Tibial nerve (tissue), 4 donors: ENCODE measurements at regions not wholly inside any gene's neighbourhood (a gene's known extent, or its start where the extent isn't known, plus 50 kb on each side); places are given as distances from the start of the nearest gene placed in this dataset.

Source experiments
- CTCF ChIP-seq, 5 experiments: fragments of 200-600 bp in 3 of 5; fragments of 450-650 bp in 2 of 5; sonication (generic) in 3 of 5; IDR thresholded peaks; one replicate each; pipeline ENCODE4 v1.5.1; 2016 to 2019; ENCODE audit warnings: antibody characterized with exemption in 5 of 5, mild to moderate bottlenecking in 3 of 5, moderate library complexity in 2 of 5
- EP300 ChIP-seq, 2 donors: sonication (generic); formaldehyde crosslinking; IDR thresholded peaks; one replicate each; pipeline ENCODE4 v1.6.1; 2017; ENCODE audit warnings: antibody characterized with exemption in 2 of 2, mild to moderate bottlenecking in 1 of 2
- POLR2A ChIP-seq, 2 donors: fragments of 450-650 bp; IDR thresholded peaks; one replicate each; pipeline ENCODE4 v1.6.1; 2017; ENCODE audit warnings: antibody characterized with exemption in 2 of 2, mild to moderate bottlenecking in 2 of 2, moderate library complexity in 2 of 2

DNA sequence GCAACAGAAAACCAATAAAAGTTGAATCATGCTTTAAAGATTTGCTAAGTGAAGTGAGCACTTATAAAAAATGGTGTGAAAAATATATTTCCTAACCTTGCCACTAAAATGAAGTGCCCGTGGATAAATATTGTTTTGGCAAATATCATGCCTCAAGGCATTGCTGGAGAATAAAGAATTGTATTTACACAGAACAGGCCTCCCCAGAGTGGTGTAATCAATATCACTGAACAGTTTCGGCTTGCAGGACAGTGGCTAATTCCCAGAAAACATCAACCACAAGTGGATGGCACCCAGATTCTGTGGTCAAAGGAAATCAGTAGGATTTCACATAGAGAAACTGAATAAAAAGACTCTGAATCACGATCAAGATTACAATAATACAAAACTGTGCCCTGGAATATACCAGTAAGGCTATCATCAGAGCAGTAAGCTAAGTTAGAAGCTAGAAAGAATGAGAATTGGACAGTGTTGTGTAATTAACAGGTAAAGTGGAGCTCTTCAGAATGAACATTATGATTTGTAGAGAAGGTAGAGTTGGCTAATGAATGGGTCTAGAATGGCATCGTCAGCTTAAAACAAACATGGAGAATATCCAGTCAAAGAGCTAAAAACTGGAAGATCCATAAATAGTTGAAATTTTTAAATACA lies 1026.9 kb upstream of the ADGRB3 start:
- no peak for TF ChIP-seq CTCF (IDR thresholded peaks at IDR 0.05)
- TF ChIP-seq POLR2A (IDR thresholded peaks at IDR 0.05): no peak
- TF ChIP-seq EP300 (IDR thresholded peaks at IDR 0.05): no peak
